Pancreas (tissue), 10 donors: ENCODE measurements at regions not wholly inside any gene's neighbourhood (a gene's known extent, or its start where the extent isn't known, plus 50 kb on each side); places are given as distances from the start of the nearest gene placed in this dataset.

Experiments used
- ATAC-seq, 4 donors: fragments of 200-7000 bp; cut with Tn5 transposase; one replicate each; pipeline versions ENCODE4 v1.8.0 to v1.9.1; 2020; ENCODE audit warnings: mild to moderate bottlenecking in 4 of 4, moderate library complexity in 4 of 4
- DNase-seq, 6 donors: peaks; one replicate each; pipeline ENCODE4 v3.0.0-alpha.2; 2020
- FAIRE-seq: peaks from 2 replicates; lab custom pipeline; 2012; peaks lifted over from hg19 to GRCh38; lab: Jason Lieb, UNC
- H3K27ac ChIP-seq, 4 donors: fragments of 200-600 bp; sonication (generic); 1 replicate in 3 of 4; 2 replicates in 1 of 4; pipeline versions ENCODE4 v1.5.0 to v1.8.0; 2020
- H3K27me3 ChIP-seq, 4 donors: fragments of 200-600 bp; one replicate each; pipeline ENCODE4 v1.8.0; 2021
- H3K36me3 ChIP-seq, 3 donors: fragments of 200-600 bp; sonication (generic) in 1 of 3; one replicate each; pipeline versions ENCODE4 v1.5.0 to v1.8.0; 2020 to 2021
- H3K4me1 ChIP-seq, 3 donors: fragments of 200-600 bp; one replicate each; pipeline ENCODE4 v1.8.0; 2021
- H3K4me3 ChIP-seq, 4 donors: fragments of 200-600 bp; sonication (generic) in 2 of 4; one replicate each; pipeline versions ENCODE4 v1.5.0 to v1.8.0; 2020 to 2021
- H3K9me3 ChIP-seq, 4 donors: fragments of 200-600 bp; one replicate each; pipeline ENCODE4 v1.8.0; 2021
- CTCF ChIP-seq, 4 donors: fragments of 200-600 bp; sonication (generic) in 3 of 4; IDR thresholded peaks; one replicate each; pipeline versions ENCODE4 v1.5.0 to v1.8.0; 2021; ENCODE audit warnings: antibody characterized with exemption in 4 of 4
- WGBS, 2 donors: extraction: QIAGEN DNeasy Blood & Tissue Kit; methylation state at CpG; one replicate each; pipeline ENCODE4 v1.1.7; 2013; 5-methylcytosine and 5-hydroxymethylcytosine counted together
- intact Hi-C, 3 donors: fragments of 100-400 bp; cut with DNase I; formaldehyde crosslinking; loops; one replicate each; pipeline versions ENCODE4 v1.11.1 to v1.14.2; 2022
- donor health status: healthy with polysubstance abuse.
- donor health status: DM: no; HTN: no; CAD: no; lungs with moderate emphysema.
- donor health status: DM: no; HTN: no; CAD: no.
- donor health status: control.
- donor health status: control.
- donor health status: Bipolar disorder and iron deficiency.
- donor health status: DM: yes; HTN: yes; CAD: no.
- donor health status: DM: no; HTN: no; CAD: no.
- donor health status: DM: no; HTN: no; CAD: no.
- donor health status: DM: yes; HTN: yes; CAD: no.

- WGBS, 2 donors = 59 to 71% methylated on average over 2 of the region's 2 CpGs
- H3K27me3 ChIP-seq = no peaks in the 10 kb centered on the region
- no peaks in the 10 kb centered on the region for H3K4me1 ChIP-seq
- ATAC-seq (no peak), FAIRE-seq (no peak), DNase-seq (no peak)
- H3K4me3 ChIP-seq = no peak overlapping the region
- H3K27ac ChIP-seq = no peak overlapping the region
- intact Hi-C loops = no loop called here
- no peaks in the 10 kb centered on the region for H3K9me3 ChIP-seq
- no peaks in the 10 kb centered on the region for H3K36me3 ChIP-seq
- no peak for TF ChIP-seq CTCF (IDR thresholded peaks at IDR 0.05)
Observed at GRCh38 chr9:82073551-82074543, 85.3 kb downstream of the SPATA31D1 start.

- no peak for DNase-seq
- no peaks in the 10 kb centered on the region for H3K9me3 ChIP-seq
- no peaks in the 10 kb centered on the region for H3K4me1 ChIP-seq
- H3K27me3 ChIP-seq = no peaks in the 10 kb centered on the region
- no peak overlapping the region for H3K27ac ChIP-seq
- H3K36me3 ChIP-seq = no peaks in the 10 kb centered on the region
- H3K4me3 ChIP-seq = no peak overlapping the region
- no peak for ATAC-seq
- no peak for TF ChIP-seq CTCF (IDR thresholded peaks at IDR 0.05)
- intact Hi-C loops = no loop called here
- FAIRE-seq = no peak
Observed at GRCh38 chr9:82080265-82080664, 91.7 kb downstream of the SPATA31D1 start.

- Histone ChIP-seq H3K4me3 (no peak overlapping the region), H3K27me3 (no peaks in the 10 kb centered on the region), H3K27ac (no peak overlapping the region), H3K36me3 (no peaks in the 10 kb centered on the region), H3K9me3 (no peaks in the 10 kb centered on the region), H3K4me1 (no peaks in the 10 kb centered on the region)
- FAIRE-seq (no peak), DNase-seq (no peak), ATAC-seq (no peak)
- intact Hi-C loops = no loop called here
- WGBS, 2 donors = 79 to 84% methylated on average over 2 of the region's 2 CpGs
- TF ChIP-seq CTCF (IDR thresholded peaks at IDR 0.05) = no peak
Observed at GRCh38 chr9:82081496-82081895, 92.9 kb downstream of the SPATA31D1 start.

GRCh38 chr9:82082563-82082962 is 94.0 kb downstream of the SPATA31D1 start:
- DNase-seq = no peak
- Histone ChIP-seq H3K9me3 (no peaks in the 10 kb centered on the region), H3K4me3 (no peak overlapping the region), H3K4me1 (no peaks in the 10 kb centered on the region), H3K27me3 (no peaks in the 10 kb centered on the region), H3K27ac (no peak overlapping the region), H3K36me3 (no peaks in the 10 kb centered on the region)
- no peak for FAIRE-seq
- no peak for TF ChIP-seq CTCF (IDR thresholded peaks at IDR 0.05)
- intact Hi-C loops = no loop called here
- ATAC-seq = no peak

- H3K27me3 ChIP-seq = no peaks in the 10 kb centered on the region
- H3K9me3 ChIP-seq = no peaks in the 10 kb centered on the region
- no peaks in the 10 kb centered on the region for H3K4me1 ChIP-seq
- DNase-seq = no peak
- intact Hi-C loops = no loop called here
- no peak overlapping the region for H3K4me3 ChIP-seq
- WGBS, 2 donors = 81 to 92% methylated on average over 24 of the region's 24 CpGs
- no peak for ATAC-seq
- TF ChIP-seq CTCF (IDR thresholded peaks at IDR 0.05) = no peak
- no peak for FAIRE-seq
- H3K27ac ChIP-seq = no peak overlapping the region
- no peaks in the 10 kb centered on the region for H3K36me3 ChIP-seq
Observed at GRCh38 chr9:82088591-82088990, 100.0 kb downstream of the SPATA31D1 start.
